ENCODE measurements at regions not wholly inside any gene's neighbourhood (a gene's known extent, or its start where the extent isn't known, plus 50 kb on each side); places are given as distances from the start of the nearest gene placed in this dataset.

- no peak for ATAC-seq
- no peak for DNase-seq
- intact Hi-C loops (cut with DNase I, micrococcal nuclease), result no loop called here
Measured at GRCh38 chr20:41837669-41838224, 219.6 kb upstream of the CHD6 start.

- DNase-seq, result no peak
Measured at GRCh38 chr20:41833739-41834138, 215.6 kb upstream of the CHD6 start.

GRCh38 chr20:41830702-41831101 is 212.5 kb upstream of the CHD6 start:
- intact Hi-C loops (cut with DNase I, micrococcal nuclease), result no loop called here
- ATAC-seq, result no peak
- no peak for DNase-seq

More at GRCh38 chr20:41833739-41834138, 215.6 kb upstream of the CHD6 start:
- intact Hi-C loops (cut with DNase I, micrococcal nuclease), result no loop called here
- no peak for ATAC-seq

- ATAC-seq (no peak), DNase-seq (no peak)
- intact Hi-C loops (cut with DNase I, micrococcal nuclease), result no loop called here
Measured at GRCh38 chr20:41819436-41819835, 201.3 kb upstream of the CHD6 start.

- DNase-seq (no peak), ATAC-seq (no peak)
- intact Hi-C loops (cut with DNase I, micrococcal nuclease), result no loop called here
Measured at GRCh38 chr20:41818991-41819390, 200.8 kb upstream of the CHD6 start.

DNA sequence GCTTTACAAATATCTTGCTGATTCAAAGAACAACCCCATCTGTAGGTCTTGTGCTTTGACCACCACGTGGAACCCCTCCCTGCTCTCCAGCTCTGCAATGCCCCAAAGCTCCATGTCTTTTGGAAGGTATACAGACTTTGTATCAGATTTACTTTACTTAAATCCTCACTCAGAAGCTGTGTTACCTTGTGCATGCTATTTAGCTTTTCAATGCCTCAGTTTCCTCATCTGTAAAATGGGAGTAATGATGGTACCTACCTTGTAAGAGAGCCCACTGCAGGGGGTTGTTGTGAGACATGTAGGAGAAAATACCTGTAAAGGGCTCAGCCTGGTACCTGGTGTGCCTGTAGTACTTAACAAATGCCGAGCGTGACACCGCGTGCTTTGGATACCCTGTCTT is 200.2 kb upstream of the CHD6 start:
- intact Hi-C loops (cut with DNase I, micrococcal nuclease), result no loop called here
- ATAC-seq (no peak), DNase-seq (no peak)

- DNase-seq (no peak), ATAC-seq (no peak)
- intact Hi-C loops (cut with DNase I, micrococcal nuclease), result no loop called here
Measured at GRCh38 chr20:41811456-41811855, 193.3 kb upstream of the CHD6 start.

GRCh38 chr20:41800040-41800439 is 181.9 kb upstream of the CHD6 start:
- no peak for ATAC-seq
- intact Hi-C loops (cut with DNase I, micrococcal nuclease), result no loop called here
- no peak for DNase-seq

DNA sequence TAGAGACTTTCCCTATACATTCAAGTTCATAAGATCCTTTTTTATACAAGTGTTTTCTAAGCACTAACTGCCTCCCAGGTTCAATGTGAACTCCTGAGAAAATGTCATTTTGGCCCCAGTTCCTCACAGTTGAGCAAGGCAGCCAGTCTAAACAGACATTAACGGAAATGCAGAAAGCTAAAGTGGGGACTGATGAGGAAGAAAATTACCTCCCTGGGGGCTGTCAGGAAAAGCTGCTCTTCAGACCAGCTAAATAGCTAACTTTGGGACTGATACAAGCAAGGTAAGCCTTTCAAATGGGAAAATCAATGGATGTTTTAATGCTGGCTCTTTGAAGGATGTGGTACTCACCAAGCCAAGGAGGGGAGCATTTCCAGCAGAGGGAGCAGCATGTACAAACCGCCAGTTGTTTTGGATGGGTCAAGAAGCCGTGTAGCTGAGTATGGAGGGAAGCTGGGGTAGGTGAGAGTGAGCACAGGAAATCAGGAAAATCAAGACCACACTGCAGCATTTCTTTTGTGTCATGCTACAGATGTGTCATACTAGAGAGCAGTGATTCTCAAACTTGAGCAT is 180.8 kb upstream of the CHD6 start:
- no peak for DNase-seq
- no peak for ATAC-seq
- intact Hi-C loops (cut with DNase I, micrococcal nuclease), result no loop called here

DNA sequence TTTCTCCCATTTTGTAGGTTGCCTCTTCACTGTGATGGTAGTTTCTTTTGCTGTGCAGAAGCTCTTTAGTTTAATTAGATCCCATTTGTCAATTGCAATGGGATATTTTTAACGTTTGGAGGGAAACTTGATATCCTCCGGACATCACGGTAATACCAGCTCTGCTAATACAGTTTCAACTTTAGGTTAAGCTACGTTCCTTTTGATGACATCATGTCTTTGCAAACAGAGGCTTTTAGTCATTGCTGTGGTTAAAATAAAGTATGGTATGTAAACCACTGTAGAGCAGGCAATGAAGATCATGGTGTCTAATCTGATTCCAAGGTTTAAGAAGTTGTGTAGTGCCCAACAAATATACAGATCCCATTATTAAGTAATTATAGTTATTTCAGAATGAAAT is 168.0 kb upstream of the CHD6 start:
- intact Hi-C loops (cut with DNase I, micrococcal nuclease), result no loop called here
- ATAC-seq, result no peak
- no peak for DNase-seq

DNA sequence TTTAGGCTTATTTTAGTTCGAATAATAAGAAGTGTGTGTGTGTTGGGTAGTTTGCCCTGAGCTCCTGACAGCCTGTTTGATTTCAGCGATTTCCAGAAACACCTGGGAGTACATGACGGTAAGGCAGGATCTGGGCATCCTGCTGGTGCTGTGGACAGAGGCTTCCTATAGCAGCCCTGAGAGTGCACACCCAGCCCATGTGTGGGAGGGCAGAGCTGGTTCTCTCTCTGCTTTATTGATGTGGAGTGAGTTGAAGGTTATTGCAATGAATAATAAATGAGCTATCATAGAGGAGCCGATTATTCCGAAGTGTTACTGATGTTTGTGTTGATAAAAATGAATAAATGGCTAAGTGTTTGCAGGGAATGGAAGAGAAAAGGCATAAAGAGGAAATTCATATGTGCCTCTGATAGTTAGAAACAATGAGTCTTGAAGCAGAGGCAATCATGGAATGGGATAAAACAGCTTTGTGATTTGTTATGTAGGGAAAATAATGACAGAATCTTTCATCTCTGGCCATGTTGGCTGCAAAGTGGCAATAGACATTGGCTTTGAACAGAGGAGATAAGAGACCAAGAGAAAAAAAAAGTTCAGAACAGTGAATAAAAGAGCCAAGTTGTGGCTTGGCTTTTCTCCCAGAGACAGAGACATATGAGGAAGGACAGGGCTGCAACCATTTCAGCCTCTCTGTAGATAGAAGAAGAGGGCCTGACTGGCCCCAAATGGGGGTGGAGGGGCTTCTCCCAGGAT is 166.2 kb upstream of the CHD6 start:
- DNase-seq (no peak), ATAC-seq (no peak)
- intact Hi-C loops (cut with DNase I, micrococcal nuclease), result no loop called here

DNA sequence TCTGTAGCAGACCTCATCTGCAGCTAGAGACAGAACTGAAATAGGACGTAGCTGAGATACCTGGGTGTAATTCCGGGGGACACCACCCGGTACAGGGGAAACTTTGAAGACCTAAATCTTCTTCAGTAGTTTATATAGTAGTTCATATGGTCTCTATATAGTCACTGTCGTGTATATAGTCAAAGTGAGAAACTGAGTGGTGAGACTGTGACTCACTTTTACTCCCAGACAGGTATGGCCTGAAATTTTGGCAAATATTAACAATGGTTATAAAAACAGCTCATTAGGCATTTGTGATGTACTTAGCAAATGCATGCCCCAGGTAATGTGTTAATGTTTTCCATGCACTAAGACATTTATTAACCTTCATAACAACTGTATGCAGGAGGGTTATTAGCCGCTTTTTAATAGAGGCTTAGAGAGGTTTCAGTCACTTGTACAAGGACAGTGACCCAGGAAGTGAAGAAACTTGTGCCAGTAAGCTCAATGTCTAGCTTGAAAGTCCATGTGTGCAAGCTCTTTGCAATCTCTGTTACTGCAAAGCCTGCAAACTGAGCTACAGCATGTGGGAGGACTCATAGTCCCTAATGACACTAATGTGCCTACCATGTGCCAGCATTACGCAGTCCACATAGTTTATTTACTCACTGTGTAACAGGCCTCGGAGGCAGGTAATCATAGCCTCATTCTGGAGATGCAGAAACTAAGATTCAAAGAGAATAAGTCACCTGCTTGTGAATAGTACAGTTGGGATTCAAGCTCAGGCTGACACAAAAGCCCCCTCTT is 165.4 kb upstream of the CHD6 start:
- intact Hi-C loops (cut with DNase I, micrococcal nuclease), result no loop called here
- DNase-seq, result no peak
- ATAC-seq, result no peak

DNA sequence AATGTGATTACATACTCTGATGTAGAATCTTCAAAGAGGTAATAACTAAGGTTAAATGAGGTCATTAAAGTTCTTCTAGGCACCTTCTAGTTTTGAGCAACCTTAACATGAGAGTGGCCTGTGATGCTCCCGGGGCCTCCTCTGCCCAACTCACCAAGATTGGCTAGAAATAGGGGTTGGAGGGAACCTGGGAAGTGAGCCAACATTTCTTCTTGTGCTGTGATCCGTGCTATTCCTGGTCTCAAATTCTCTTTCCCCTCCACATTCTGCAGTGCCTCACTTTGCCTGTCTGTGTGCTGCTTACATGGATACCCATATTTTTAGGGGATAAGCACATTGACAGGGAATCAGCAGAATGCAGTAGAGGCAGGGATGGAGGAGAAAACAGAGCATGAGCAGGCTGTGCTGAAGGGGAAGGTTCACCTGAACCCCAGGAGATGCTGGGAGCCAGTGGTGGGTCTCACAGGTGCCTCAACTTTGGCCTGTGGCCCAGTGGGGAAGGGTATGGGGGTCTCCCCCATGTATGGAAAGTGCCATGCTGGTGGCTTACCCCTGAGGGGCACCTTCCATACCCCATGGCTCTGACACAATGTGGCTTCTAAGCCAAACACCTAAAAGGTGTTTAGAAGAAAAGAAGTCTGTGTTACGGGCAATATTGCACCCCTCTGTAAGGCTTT is 164.7 kb upstream of the CHD6 start:
- intact Hi-C loops (cut with DNase I, micrococcal nuclease), result no loop called here
- DNase-seq (no peak), ATAC-seq (no peak)

GRCh38 chr20:41782255-41782654 is 164.1 kb upstream of the CHD6 start:
- intact Hi-C loops (cut with DNase I, micrococcal nuclease), result no loop called here
- ATAC-seq (no peak), DNase-seq (no peak)

DNA sequence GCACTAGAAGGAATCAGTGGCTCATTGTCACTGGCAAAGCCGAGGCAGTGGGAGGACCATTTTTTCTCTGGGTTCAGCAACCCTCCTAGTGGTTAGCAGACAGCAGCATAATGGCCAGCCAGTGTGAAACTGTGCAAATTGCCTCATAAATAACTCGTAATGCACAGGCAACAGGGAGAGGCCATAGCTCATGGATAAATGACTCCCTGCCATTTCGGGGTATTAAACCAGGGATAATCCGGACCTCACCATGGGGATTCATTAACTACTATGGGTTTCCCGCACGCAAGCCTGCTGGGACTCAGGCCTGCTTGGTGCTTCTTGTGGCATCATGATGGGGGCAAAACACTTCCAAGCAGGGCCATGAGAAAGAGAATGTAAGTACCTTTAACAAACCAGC is 158.2 kb upstream of the CHD6 start:
- no peak for ATAC-seq
- intact Hi-C loops (cut with DNase I, micrococcal nuclease), result no loop called here
- no peak for DNase-seq

- ATAC-seq (no peak), DNase-seq (no peak)
- intact Hi-C loops (cut with DNase I, micrococcal nuclease), result no loop called here
Measured at GRCh38 chr20:41774291-41774690, 156.1 kb upstream of the CHD6 start.

GRCh38 chr20:41770965-41771364 is 152.8 kb upstream of the CHD6 start:
- intact Hi-C loops (cut with DNase I, micrococcal nuclease), result no loop called here
- DNase-seq (no peak), ATAC-seq (no peak)

DNA sequence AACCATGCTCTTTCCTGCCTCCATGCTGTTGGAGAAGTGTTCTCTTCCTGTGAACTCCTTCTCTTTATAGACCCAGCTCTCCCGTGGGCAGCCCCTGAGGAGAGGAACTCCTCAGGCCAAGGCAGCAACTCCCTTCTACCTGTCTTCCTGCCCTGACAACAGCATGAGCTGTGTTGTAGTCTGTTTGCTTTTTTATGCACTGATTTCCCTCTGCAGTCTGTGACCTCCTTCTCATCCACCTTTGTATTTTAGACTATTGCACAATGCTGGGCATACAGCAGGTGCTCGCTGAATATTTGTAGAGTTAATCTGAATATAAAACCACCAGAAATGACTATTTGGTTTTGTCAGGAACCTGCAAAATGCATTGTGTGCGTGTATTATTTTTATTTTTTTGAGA is 152.2 kb upstream of the CHD6 start:
- no peak for ATAC-seq
- intact Hi-C loops (cut with DNase I, micrococcal nuclease), result no loop called here
- DNase-seq, result no peak

DNA sequence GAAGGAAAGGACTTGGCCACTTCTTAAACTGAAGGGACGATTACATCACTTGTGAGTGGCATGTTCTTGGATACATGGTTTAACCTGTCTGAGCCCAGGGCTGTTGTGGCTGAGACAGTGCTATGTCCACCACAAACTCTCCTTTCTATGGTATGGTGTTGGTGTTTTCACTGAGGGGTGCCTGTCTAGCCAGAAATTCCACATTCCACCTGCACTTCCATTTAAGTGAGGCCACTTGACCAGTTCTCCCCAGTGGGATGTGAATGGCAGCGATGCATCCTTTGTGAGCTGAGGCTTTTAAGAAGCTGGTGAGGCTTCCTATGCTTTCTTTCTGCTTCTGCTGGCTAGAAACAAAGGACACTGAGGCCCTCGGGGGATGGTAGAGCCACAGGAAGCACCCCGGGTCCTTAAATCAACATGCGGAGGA is 151.4 kb upstream of the CHD6 start:
- DNase-seq (no peak), ATAC-seq (no peak)
- intact Hi-C loops (cut with DNase I, micrococcal nuclease), result no loop called here
